HL-60 (cell line): ENCODE measurements at regions not wholly inside any gene's neighbourhood (a gene's known extent, or its start where the extent isn't known, plus 50 kb on each side); places are given as distances from the start of the nearest gene placed in this dataset.

Source experiments
- POLR2AphosphoS5 ChIP-seq: IDR thresholded peaks from 2 replicates; pipeline ENCODE4 v1.6.1; 2012; ENCODE audit warnings: low read depth
- TF ChIP-seq, protein P1 (sequence below): IDR thresholded peaks from one replicate; pipeline ENCODE4 v1.5.1; 2011; ENCODE audit warnings: low read length, control low read depth, inconsistent platforms; ENCODE audit not compliant: insufficient read depth

GRCh38 chr16:76007645-76008044, 269.6 kb upstream of the CNTNAP4 start:
- no peak for TF ChIP-seq POLR2AphosphoS5
- TF ChIP-seq, protein P1, sequence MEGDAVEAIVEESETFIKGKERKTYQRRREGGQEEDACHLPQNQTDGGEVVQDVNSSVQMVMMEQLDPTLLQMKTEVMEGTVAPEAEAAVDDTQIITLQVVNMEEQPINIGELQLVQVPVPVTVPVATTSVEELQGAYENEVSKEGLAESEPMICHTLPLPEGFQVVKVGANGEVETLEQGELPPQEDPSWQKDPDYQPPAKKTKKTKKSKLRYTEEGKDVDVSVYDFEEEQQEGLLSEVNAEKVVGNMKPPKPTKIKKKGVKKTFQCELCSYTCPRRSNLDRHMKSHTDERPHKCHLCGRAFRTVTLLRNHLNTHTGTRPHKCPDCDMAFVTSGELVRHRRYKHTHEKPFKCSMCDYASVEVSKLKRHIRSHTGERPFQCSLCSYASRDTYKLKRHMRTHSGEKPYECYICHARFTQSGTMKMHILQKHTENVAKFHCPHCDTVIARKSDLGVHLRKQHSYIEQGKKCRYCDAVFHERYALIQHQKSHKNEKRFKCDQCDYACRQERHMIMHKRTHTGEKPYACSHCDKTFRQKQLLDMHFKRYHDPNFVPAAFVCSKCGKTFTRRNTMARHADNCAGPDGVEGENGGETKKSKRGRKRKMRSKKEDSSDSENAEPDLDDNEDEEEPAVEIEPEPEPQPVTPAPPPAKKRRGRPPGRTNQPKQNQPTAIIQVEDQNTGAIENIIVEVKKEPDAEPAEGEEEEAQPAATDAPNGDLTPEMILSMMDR = no peak
